Lung (tissue), 11 donors: ENCODE measurements at regions not wholly inside any gene's neighbourhood (a gene's known extent, or its start where the extent isn't known, plus 50 kb on each side); places are given as distances from the start of the nearest gene placed in this dataset.

Experiments
- ATAC-seq: fragments of 200-7000 bp; cut with Tn5 transposase; one replicate; pipeline ENCODE4 v1.9.1; 2020; ENCODE audit warnings: moderate number of reproducible peaks; ENCODE audit not compliant: insufficient read depth, low FRiP score
- DNase-seq, 3 donors: peaks; one replicate each; pipeline ENCODE4 v3.0.0-alpha.2; 2013 to 2017
- H3K27ac ChIP-seq, 2 donors: one replicate each; pipeline ENCODE4 v1.5.1; 2013; ENCODE audit warnings: mild to moderate bottlenecking in 2 of 2, moderate library complexity in 2 of 2, control low read depth in 1 of 2, inconsistent platforms in 1 of 2, low read depth in 1 of 2, low read length in 1 of 2
- H3K27me3 ChIP-seq, 3 donors: one replicate each; pipeline ENCODE4 v1.5.1; 2013; ENCODE audit warnings: low read length in 2 of 3; ENCODE audit not compliant: control insufficient read depth in 3 of 3, insufficient read depth in 3 of 3
- H3K36me3 ChIP-seq, 4 donors: one replicate each; pipeline ENCODE4 v1.5.1; 2013; ENCODE audit warnings: low read length in 4 of 4, mild to moderate bottlenecking in 1 of 4, moderate library complexity in 1 of 4; ENCODE audit not compliant: control insufficient read depth in 4 of 4, insufficient read depth in 4 of 4
- H3K4me1 ChIP-seq, 5 donors: one replicate each; pipeline ENCODE4 v1.5.1; 2013; ENCODE audit warnings: low read length in 5 of 5, mild to moderate bottlenecking in 2 of 5, moderate library complexity in 1 of 5; ENCODE audit not compliant: control insufficient read depth in 5 of 5, insufficient read depth in 5 of 5
- H3K4me3 ChIP-seq: one replicate; pipeline ENCODE4 v1.5.1; 2013; ENCODE audit warnings: mild to moderate bottlenecking, control low read depth, moderate library complexity
- H3K9ac ChIP-seq, 2 donors: one replicate each; pipeline ENCODE4 v1.5.1; 2013; ENCODE audit warnings: low read length in 2 of 2, control low read depth in 1 of 2; ENCODE audit not compliant: insufficient read depth in 1 of 2
- H3K9me3 ChIP-seq, 4 donors: one replicate each; pipeline ENCODE4 v1.5.1; 2013; ENCODE audit warnings: low read length in 3 of 4, mild to moderate bottlenecking in 1 of 4, moderate library complexity in 1 of 4; ENCODE audit not compliant: control insufficient read depth in 4 of 4, insufficient read depth in 3 of 4
- CTCF ChIP-seq: IDR thresholded peaks from 2 replicates; pipeline ENCODE4 v1.5.1; 2012; ENCODE audit warnings: mild to moderate bottlenecking; ENCODE audit errors: control extremely low read depth, extremely low read depth
- WGBS, 2 donors: extraction: QIAGEN DNeasy Blood & Tissue Kit; methylation state at CpG; one replicate each; pipeline ENCODE4 v1.1.7; 2013; 5-methylcytosine and 5-hydroxymethylcytosine counted together
- donor health status: control.
- donor health status: control.
- donor health status: Bipolar disorder and iron deficiency.
- donor health status: healthy.
- donor health status: DM: yes; HTN: yes; CAD: no.

GRCh38 chr6:119541132-119541905 lies 191.8 kb upstream of the MAN1A1 start:
- TF ChIP-seq CTCF = no peak
- no peak overlapping the region for H3K4me3 ChIP-seq

GRCh38 chr6:119540417-119540816 lies 190.9 kb upstream of the MAN1A1 start:
- Histone ChIP-seq H3K36me3 (no peaks in the 10 kb centered on the region), H3K27ac (no peak overlapping the region), H3K4me3 (no peak overlapping the region), H3K9me3 (no peaks in the 10 kb centered on the region), H3K9ac (no peak overlapping the region), H3K27me3 (no peaks in the 10 kb centered on the region), H3K4me1 (peaks cover 0 to 3% (median 0%) of the 10 kb centered on the region in 5 donors)
- WGBS, 2 donors = 95 to 97% methylated on average over 6 of the region's 6 CpGs
- no peak for TF ChIP-seq CTCF
- ATAC-seq = no peak
- no peak for DNase-seq

More at GRCh38 chr6:119541132-119541905, 191.8 kb upstream of the MAN1A1 start:
- 62 to 81% methylated on average over 3 of the region's 3 CpGs for WGBS, 2 donors
- DNase-seq (peak in 2 of 3 donors; percentile 2 to 15), ATAC-seq (peak; percentile 58)
- H3K4me1 ChIP-seq = peaks cover 0 to 3% (median 0%) of the 10 kb centered on the region in 5 donors
- H3K9me3 ChIP-seq = no peaks in the 10 kb centered on the region
- no peak overlapping the region for H3K27ac ChIP-seq
- H3K36me3 ChIP-seq = no peaks in the 10 kb centered on the region
- no peak overlapping the region for H3K9ac ChIP-seq
- H3K27me3 ChIP-seq = no peaks in the 10 kb centered on the region

GRCh38 chr6:119539066-119539746 lies 189.6 kb upstream of the MAN1A1 start:
- DNase-seq (no peak), ATAC-seq (no peak)
- no peak overlapping the region for H3K9ac ChIP-seq
- no peak overlapping the region for H3K27ac ChIP-seq
- no peaks in the 10 kb centered on the region for H3K27me3 ChIP-seq
- peaks cover 0 to 3% (median 0%) of the 10 kb centered on the region in 5 donors for H3K4me1 ChIP-seq
- H3K36me3 ChIP-seq = peaks cover 0 to 1% (median 0%) of the 10 kb centered on the region in 4 donors
- no peaks in the 10 kb centered on the region for H3K9me3 ChIP-seq
- WGBS, 2 donors = 96 to 97% methylated on average over 3 of the region's 3 CpGs
- TF ChIP-seq CTCF = no peak
- no peak overlapping the region for H3K4me3 ChIP-seq
